NCI-H2227 treated with DMSO at 0.1 percent for 48 hours (cell line): ENCODE measurements at regions not wholly inside any gene's neighbourhood (a gene's known extent, or its start where the extent isn't known, plus 50 kb on each side); places are given as distances from the start of the nearest gene placed in this dataset.

Experiments used
- DNase-seq: peaks from one replicate; lab custom pipeline; 2025; lab: John Stamatoyannopoulos, UW

DNA sequence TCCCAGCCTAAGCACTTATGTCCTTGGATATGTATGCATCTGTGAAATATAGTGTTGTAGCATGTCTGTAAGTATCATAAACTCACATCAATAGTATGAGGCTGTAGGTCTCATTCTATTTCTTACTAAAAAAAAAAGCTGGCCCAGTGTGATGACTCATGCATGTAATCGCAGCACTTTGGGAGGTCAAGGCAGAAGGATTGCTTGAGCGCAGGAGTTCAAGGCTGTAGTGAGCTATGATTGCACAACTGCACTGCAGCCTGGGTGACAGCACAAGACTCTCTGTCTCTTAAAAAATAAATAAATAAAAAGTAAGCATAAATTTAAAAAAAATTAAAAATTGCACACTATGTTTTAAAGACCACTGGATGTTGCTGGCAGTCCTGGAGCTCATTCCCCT lies 79.1 kb upstream of the SPATA13 start:
- no peak for DNase-seq

DNA sequence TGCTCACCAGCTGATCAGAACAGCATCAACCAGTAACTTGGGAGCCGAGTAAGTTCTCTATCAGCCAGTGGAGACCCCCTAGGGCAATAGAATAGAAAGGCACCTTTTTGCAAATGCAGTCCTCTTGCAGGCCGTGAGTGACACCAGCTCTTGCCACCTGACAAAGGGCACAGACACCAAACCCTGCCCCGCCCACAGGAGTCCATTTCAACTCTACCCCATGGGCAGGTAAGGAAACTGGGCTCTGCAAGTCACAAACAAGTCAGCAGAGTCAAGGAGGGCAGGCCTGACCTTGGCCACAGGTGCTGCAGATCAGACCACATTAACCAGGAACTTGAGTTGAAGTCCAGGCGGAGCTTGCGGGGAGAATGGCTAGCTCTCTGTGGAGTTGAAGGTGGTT lies 77.4 kb upstream of the SPATA13 start:
- DNase-seq, result no peak

GRCh38 chr13:24083722-24084421 lies 76.6 kb upstream of the SPATA13 start:
- DNase-seq, result peak; percentile 86

DNA sequence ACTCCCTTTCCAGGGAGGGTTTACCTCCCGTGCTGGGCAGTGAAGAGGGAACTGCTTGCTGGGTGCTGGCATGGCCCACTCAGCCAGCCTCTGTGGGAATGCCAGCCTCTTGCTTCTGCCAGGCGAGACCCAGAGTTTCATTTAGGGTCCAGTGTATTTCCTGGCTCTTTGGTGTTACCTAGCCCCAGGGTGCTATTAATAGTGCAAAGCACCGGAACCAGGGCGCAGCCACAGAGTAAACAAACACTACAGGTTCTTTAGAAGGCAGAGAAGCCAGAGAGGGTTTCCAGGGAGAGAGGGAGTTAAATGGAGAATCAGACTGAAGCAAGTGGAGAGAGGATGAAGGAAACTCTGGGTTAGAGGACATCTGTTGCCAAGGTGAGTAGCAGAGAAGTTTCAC lies 74.9 kb upstream of the SPATA13 start:
- DNase-seq, result no peak

- no peak for DNase-seq
Observed at GRCh38 chr13:24086642-24087041, 73.9 kb upstream of the SPATA13 start.

- DNase-seq, result no peak
Observed at GRCh38 chr13:24087605-24088225, 72.8 kb upstream of the SPATA13 start.

DNA sequence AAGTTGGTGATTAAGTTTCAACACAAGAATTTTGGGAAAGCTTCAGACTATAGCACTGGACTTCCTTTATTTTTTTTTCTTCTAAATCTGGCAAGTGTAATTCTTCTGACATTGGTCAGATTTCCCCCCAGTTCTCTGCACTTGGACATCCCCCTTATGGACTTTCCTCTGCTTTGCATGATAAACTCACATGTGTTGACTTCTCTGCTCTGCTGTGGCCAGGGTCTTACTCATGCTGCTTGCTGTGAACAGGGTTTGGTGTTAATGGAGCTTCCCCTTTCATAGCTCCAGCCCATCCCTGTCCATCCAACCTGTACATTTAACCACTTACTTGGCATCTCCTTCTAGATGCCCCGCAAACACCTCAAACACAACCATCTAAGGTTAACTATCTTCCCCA lies 70.5 kb upstream of the SPATA13 start:
- DNase-seq, result no peak

DNA sequence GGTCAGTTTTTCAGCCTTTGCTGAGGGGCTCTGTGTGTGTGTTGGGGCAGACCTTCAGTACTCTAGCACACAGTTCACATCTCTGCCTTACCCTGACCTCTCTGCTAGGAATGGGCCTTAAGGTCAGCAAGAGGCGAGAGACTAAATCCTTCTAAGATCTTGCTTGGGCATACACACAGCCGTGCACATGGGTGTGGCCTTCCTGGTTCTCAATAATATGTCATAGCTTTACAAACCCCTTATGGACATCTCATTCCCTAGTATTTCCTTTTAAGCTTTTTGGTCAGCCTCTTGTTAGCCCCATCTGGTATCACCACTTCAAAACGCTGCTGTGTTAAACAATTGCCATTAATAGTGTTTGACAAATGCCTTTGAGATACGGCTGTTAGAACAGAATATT lies 69.4 kb upstream of the SPATA13 start:
- DNase-seq, result no peak

DNA sequence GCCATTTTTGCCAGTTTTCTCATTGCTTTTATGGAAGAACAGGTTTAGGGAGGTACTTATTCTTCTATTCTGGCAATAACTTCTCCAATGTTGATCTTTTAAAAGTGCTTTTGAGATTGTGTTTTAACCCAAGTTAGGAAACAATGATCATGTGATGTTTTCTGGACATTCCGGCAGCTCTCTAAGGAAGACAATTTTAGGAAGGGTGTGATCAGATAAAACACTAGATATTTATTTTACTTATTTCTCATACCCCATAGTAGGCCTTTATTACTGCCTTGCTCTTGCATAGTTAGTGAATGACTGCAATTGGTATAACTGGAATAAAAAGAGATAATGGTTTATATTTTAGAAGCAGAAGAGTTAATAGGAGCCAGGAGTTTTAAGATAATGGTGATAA lies 68.4 kb upstream of the SPATA13 start:
- no peak for DNase-seq

DNA sequence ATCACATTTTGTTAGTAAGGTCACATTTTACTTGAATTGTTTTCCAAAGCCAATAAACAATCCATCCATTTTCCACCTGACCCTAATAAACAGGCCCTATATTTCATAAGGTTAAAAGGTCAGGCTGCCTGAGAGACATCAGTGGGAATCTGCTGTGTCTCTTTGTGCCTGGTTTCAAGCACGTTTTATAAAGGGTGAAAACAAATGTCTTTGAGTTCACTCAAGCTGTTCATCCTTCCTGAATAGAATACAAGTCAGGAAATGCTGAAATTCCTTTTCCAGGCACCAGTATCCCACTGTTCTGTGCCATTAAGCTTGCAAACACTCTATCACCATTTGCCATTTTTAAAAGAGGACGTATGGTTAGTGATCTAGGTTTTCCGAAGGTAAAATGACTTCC lies 67.5 kb upstream of the SPATA13 start:
- no peak for DNase-seq

DNA sequence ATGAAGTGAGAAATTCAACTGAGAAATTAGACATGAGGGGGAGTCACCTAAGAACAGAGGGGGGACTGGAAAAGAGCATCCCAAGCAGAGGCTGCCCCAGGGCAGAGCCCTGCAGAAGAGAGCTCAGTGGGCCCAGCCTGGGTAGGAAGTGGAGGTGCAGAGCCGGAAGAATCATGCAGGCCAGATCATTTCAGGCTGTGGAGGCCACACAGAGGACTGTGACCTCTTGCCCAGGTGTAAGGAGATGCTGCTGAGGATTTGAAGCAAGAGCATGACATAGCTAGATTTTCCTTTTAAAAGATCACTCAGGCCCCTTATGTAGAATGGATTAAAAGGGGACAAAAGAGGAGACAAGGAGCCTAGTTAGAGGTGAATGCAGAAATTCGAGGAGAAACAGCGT lies 63.9 kb upstream of the SPATA13 start:
- DNase-seq, result no peak

GRCh38 chr13:24097064-24097463 lies 63.5 kb upstream of the SPATA13 start:
- DNase-seq, result no peak

DNA sequence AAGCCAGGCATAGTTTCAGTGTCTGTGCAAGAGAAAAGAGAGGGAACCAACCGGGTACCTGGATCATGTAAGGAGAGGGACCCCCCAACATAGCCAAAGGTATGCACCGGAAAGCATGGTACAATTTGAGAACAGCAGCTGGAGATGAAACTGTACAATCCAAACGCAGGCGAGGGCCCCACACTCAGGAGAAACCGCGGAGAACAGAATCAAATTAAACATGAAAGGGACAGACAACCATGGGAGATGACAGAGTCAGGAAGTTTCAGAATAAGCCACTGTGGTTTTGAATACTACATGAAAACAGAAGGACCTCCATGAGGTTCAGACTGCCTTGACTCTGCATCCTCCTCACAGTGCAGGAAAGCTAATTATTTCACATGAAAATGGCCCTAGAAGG lies 62.9 kb upstream of the SPATA13 start:
- no peak for DNase-seq

DNA sequence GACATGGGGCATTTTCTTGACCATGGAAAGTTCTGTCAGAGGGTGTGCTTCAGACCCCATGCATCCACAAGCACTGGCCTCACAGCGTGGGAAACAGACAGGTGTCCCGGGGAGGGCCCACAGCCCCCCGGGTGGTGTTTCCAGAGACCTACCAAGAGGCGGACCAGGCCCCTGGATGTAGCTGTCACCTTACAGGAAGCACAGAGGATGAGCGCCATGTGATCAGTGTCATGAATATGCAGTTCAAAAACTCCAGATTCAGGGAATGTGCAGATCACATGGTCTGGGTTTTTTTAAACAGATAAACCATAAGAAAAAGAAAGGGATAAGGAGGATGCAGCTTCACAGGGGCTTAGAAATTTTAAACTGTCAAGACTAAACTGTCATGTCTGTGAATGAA lies 61.0 kb upstream of the SPATA13 start:
- DNase-seq, result no peak

GRCh38 chr13:24100188-24100587 lies 60.3 kb upstream of the SPATA13 start:
- DNase-seq, result no peak

DNA sequence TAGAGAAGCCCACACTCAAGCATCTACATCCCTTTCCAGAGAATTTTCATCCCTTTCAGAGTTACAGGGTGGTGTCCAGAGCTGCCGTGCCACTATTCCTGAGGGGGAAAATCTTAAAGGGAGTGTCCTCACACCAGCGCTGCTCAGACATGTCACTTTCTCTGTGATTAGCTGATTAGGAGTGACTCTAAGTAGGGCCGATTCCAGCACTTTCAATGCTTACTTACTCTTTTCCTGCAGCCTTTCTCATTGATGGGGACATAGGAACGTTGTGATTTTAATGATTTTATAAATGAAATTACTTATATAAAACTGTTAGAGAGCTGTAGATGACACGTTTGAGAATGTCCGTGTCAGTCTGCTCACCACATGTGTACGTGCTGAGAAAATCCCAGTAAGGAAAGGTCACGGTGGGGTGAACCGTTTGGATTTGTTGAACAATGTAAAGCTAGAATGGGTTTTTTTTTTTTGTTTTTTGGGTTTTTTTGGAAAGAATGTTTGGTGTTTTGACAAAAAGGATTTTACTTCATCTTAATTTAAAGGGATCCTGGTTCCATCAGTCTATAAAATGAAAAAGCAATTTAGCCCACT lies 56.6 kb upstream of the SPATA13 start:
- no peak for DNase-seq

DNA sequence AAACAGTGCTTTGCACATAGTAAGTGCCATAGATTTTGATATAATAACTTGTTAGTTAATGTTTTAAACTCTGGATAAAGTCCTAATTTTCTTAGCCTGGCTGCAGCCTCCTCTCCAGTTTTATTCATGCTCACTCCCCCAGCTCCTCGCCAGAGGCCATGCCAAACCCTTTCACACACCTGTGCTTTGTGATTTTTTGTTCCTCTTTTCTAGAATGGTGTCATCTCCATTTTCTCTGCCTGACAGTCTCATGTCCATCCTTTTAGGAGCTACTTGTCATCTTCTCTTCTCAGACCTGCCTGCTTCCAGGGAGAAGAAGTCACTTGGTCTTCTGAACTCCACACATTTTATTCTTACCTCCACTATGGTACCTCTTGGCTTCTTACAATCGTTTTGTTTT lies 55.8 kb upstream of the SPATA13 start:
- no peak for DNase-seq

DNA sequence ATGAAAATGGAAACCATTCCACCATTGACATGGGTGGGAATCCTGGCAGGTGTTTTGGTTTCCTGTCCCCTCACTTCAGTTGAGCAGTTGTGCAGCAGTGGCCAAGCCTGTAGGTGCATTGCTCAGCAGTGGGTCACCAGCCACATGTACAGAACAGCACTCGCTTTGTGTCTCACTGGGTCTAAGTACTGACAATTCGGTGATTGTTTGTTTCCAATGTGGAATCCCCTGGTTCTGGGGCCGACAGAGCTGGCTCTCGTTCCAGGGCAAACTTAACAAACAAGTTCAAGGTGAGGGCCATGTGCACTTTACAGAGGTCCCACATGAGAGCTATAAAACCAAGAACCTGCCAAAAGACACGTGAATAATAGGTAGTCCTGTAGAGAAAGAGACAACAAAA lies 54.1 kb upstream of the SPATA13 start:
- DNase-seq, result no peak

- no peak for DNase-seq
Observed at GRCh38 chr13:24107955-24108614, 52.4 kb upstream of the SPATA13 start.

DNA sequence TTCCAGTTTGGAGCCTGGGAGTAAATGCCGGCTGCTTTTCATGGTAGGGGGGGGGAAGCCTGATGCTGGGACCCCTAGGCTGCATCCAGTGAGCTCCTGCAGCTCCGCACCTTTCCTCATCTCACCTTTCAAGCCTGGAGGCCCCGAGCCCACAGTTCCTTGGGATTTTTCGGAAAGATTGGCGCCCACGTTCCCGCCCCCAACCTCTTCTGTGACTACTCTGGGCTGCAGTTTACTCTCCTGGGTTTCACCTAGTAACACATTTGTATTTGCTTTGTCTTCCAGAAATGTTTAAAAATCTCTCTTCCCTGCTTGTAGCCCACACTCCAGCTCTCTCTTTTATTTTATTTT lies 51.9 kb upstream of the SPATA13 start:
- DNase-seq, result no peak

GRCh38 chr13:24110011-24110410 lies 50.5 kb upstream of the SPATA13 start:
- no peak for DNase-seq
